Mesenchymal stem cell (in vitro differentiated cells and primary cell): ENCODE measurements at regions not wholly inside any gene's neighbourhood (a gene's known extent, or its start where the extent isn't known, plus 50 kb on each side); places are given as distances from the start of the nearest gene placed in this dataset.
A peak's percentile ranks its signal among the peaks of the same experiment; 100 is the strongest.

ENCODE experiments used
- DNase-seq: peaks from one replicate; pipeline ENCODE4 v3.0.0-alpha.2; 2013
- H2AFZ ChIP-seq: one replicate; pipeline ENCODE4 v1.6.1; 2013; ENCODE audit warnings: low read depth, mild to moderate bottlenecking, control low read depth, inconsistent platforms, low read length, moderate library complexity
- H2AK5ac ChIP-seq: 2 replicates; pipeline ENCODE4 v1.6.1; 2013; ENCODE audit warnings: low read length, moderate library complexity, mild to moderate bottlenecking, inconsistent platforms; ENCODE audit not compliant: severe bottlenecking
- H2BK120ac ChIP-seq: one replicate; pipeline ENCODE4 v1.6.1; 2013; ENCODE audit warnings: low read depth, mild to moderate bottlenecking, inconsistent platforms, low read length, moderate library complexity
- H2BK12ac ChIP-seq, 2 experiments: one replicate each; pipeline ENCODE4 v1.6.1; 2013; ENCODE audit warnings: inconsistent platforms in 2 of 2, low read length in 2 of 2, mild to moderate bottlenecking in 2 of 2, moderate library complexity in 2 of 2, control low read depth in 1 of 2
- H2BK15ac ChIP-seq: one replicate; pipeline ENCODE4 v1.6.1; 2013; ENCODE audit warnings: mild to moderate bottlenecking, low read depth, inconsistent platforms; ENCODE audit not compliant: poor library complexity, severe bottlenecking
- H2BK5ac ChIP-seq: 2 replicates; pipeline ENCODE4 v1.6.1; 2013; ENCODE audit warnings: low read depth, mild to moderate bottlenecking, low read length, control low read depth, inconsistent platforms; ENCODE audit not compliant: poor library complexity, severe bottlenecking
- H3K14ac ChIP-seq, 2 experiments: one replicate each; pipeline ENCODE4 v1.6.1; 2013; ENCODE audit warnings: inconsistent platforms in 2 of 2, low read length in 2 of 2, control low read depth in 1 of 2, mild to moderate bottlenecking in 1 of 2, moderate library complexity in 1 of 2
- H3K18ac ChIP-seq, 2 experiments: one replicate each; pipeline ENCODE4 v1.6.1; 2013; ENCODE audit warnings: inconsistent platforms in 2 of 2, low read length in 2 of 2, control low read depth in 1 of 2, low read depth in 1 of 2, mild to moderate bottlenecking in 1 of 2
- H3K23ac ChIP-seq, 2 experiments: one replicate each; pipeline ENCODE4 v1.6.1; 2013; ENCODE audit warnings: inconsistent platforms in 2 of 2, low read length in 2 of 2, mild to moderate bottlenecking in 2 of 2, moderate library complexity in 2 of 2, control low read depth in 1 of 2
- H3K27ac ChIP-seq: 2 replicates; pipeline ENCODE4 v1.5.1; 2013; ENCODE audit warnings: mild to moderate bottlenecking, moderate library complexity, low read length, control low read depth, inconsistent platforms; ENCODE audit not compliant: poor library complexity, severe bottlenecking
- H3K27me3 ChIP-seq, 2 experiments: 2 replicates each; pipeline versions ENCODE4 v1.6.1 to v1.7.0; 2013; ENCODE audit warnings: low read length in 2 of 2, mild to moderate bottlenecking in 2 of 2, moderate library complexity in 2 of 2, control low read depth in 1 of 2, inconsistent platforms in 1 of 2; ENCODE audit not compliant: control insufficient read depth in 1 of 2, insufficient read depth in 1 of 2
- H3K36me3 ChIP-seq, 2 experiments: 2 replicates each; pipeline versions ENCODE4 v1.6.1 to v1.7.0; 2013; ENCODE audit warnings: low read length in 2 of 2, control low read depth in 1 of 2, inconsistent platforms in 1 of 2, low read depth in 1 of 2, mild to moderate bottlenecking in 1 of 2; ENCODE audit not compliant: insufficient read depth in 2 of 2, control insufficient read depth in 1 of 2
- H3K4ac ChIP-seq, 2 experiments: one replicate each; pipeline ENCODE4 v1.6.1; 2013; ENCODE audit warnings: inconsistent platforms in 2 of 2, low read length in 2 of 2, mild to moderate bottlenecking in 2 of 2, moderate library complexity in 2 of 2, control low read depth in 1 of 2, low read depth in 1 of 2
- H3K4me1 ChIP-seq: 2 replicates; pipeline ENCODE4 v1.6.1; 2013; ENCODE audit warnings: low read depth, low read length, control low read depth; ENCODE audit not compliant: control insufficient read depth, insufficient read depth
- H3K4me2 ChIP-seq: 2 replicates; pipeline ENCODE4 v1.6.1; 2013; ENCODE audit warnings: low read length, mild to moderate bottlenecking, inconsistent platforms; ENCODE audit not compliant: poor library complexity, severe bottlenecking
- H3K4me3 ChIP-seq, 2 experiments: 2 replicates each; pipeline versions ENCODE4 v1.5.1 to v1.7.0; 2013; ENCODE audit warnings: low read length in 2 of 2, mild to moderate bottlenecking in 2 of 2, control low read depth in 1 of 2, low read depth in 1 of 2; ENCODE audit not compliant: insufficient read depth in 1 of 2
- H3K79me1 ChIP-seq: replicated peaks from 2 replicates; pipeline ENCODE4 v1.6.1; 2013; ENCODE audit warnings: mild to moderate bottlenecking, control low read depth, low read length, inconsistent platforms; ENCODE audit not compliant: poor library complexity, severe bottlenecking
- H3K9ac ChIP-seq: 2 replicates; pipeline ENCODE4 v1.7.0; 2013; ENCODE audit warnings: mild to moderate bottlenecking, low read length, moderate library complexity
- H3K9me3 ChIP-seq: 2 replicates; pipeline ENCODE4 v1.7.0; 2013; ENCODE audit warnings: mild to moderate bottlenecking, low read length; ENCODE audit not compliant: control insufficient read depth
- H4K8ac ChIP-seq: one replicate; pipeline ENCODE4 v1.6.1; 2013; ENCODE audit warnings: inconsistent platforms, mild to moderate bottlenecking, low read length, moderate library complexity
- H4K91ac ChIP-seq: one replicate; pipeline ENCODE4 v1.6.1; 2013; ENCODE audit warnings: mild to moderate bottlenecking, low read length, inconsistent platforms
- WGBS: methylation state at CpG from one replicate; pipeline ENCODE4 v1.1.7; 2013; ENCODE audit warnings: mixed read lengths; 5-methylcytosine and 5-hydroxymethylcytosine counted together

DNA sequence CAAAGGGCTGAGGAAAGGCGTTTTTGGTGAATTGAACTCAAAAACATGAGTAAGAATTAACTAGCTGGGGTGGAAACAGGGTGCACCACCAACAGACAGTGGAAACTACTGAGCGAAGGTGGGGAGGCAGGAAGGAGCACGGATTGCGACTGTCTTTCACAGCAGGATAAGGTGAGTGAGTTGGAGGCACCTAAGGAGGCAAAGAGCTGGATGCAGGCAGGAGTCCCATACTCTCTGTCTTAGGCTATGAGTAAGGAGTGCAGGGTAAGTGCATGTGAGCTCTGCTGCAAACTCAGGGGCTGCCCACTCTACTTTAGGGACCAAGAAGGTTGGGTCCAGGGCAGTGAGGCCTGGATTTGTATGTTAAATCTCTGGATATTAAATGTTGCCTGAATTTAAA, 333.1 kb upstream of the ZNF521 start:
- Histone ChIP-seq H3K23ac (no peak overlapping the region), H4K91ac (no peak overlapping the region), H3K79me1 (no peaks in the 10 kb centered on the region), H3K4ac (no peak overlapping the region), H3K14ac (peak overlapping the region in 1 of 2 experiments; percentile 79), H3K27ac (no peak overlapping the region), H2BK12ac (no peak overlapping the region), H3K4me2 (no peak overlapping the region), H3K27me3 (no peaks in the 10 kb centered on the region), H3K18ac (peak overlapping the region in 1 of 2 experiments; percentile 24), H3K36me3 (no peaks in the 10 kb centered on the region), H2AK5ac (no peak overlapping the region), H2BK15ac (no peak overlapping the region), H3K9me3 (no peaks in the 10 kb centered on the region), H2BK120ac (no peak overlapping the region), H3K9ac (no peak overlapping the region), H3K4me1 (peaks cover 3% of the 10 kb centered on the region), H4K8ac (no peak overlapping the region), H2BK5ac (no peak overlapping the region), H3K4me3 (no peak overlapping the region), H2AFZ (peak overlapping the region; percentile 27)
- no peak for DNase-seq
- 74% methylated on average over 4 of the region's 4 CpGs for WGBS

DNA sequence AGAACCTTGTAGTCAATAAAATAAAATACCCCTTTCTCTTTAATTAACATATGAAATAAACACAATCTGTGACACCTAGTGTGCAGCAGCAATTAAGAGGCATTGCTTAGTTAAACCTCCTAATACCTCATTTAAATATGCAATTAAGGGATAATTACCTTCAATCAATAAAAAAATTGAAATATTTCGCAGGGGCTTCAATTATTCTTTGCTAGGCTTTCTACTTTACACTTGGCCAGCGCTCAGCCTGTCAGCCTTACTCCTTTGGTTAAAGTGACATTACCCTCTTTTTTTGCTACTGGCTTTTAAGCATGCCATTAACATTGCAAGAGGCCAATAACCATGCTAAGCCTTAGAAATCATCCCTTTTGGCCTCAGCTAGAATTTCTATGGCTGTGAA, 327.5 kb upstream of the ZNF521 start:
- DNase-seq: no peak
- Histone ChIP-seq H3K79me1 (no peaks in the 10 kb centered on the region), H4K8ac (no peak overlapping the region), H3K23ac (no peak overlapping the region), H4K91ac (no peak overlapping the region), H3K18ac (no peak overlapping the region), H3K9ac (no peak overlapping the region), H2BK5ac (no peak overlapping the region), H3K9me3 (no peaks in the 10 kb centered on the region), H3K4me1 (no peaks in the 10 kb centered on the region), H2BK120ac (no peak overlapping the region), H3K27me3 (no peaks in the 10 kb centered on the region), H2BK15ac (no peak overlapping the region), H3K27ac (no peak overlapping the region), H3K4me2 (no peak overlapping the region), H3K36me3 (no peaks in the 10 kb centered on the region), H2AK5ac (no peak overlapping the region), H3K14ac (no peak overlapping the region), H3K4me3 (no peak overlapping the region), H2AFZ (no peak overlapping the region), H2BK12ac (no peak overlapping the region), H3K4ac (no peak overlapping the region)
- 68% methylated on average over 2 of the region's 2 CpGs for WGBS

- no peak overlapping the region for H2AK5ac ChIP-seq
- H2BK5ac ChIP-seq: no peak overlapping the region
- H2AFZ ChIP-seq: no peak overlapping the region
- H3K4ac ChIP-seq: no peak overlapping the region
- no peak overlapping the region for H3K18ac ChIP-seq
- H2BK15ac ChIP-seq: no peak overlapping the region
- no peak overlapping the region for H4K91ac ChIP-seq
- no peak overlapping the region for H3K27ac ChIP-seq
- no peak overlapping the region for H3K9ac ChIP-seq
- no peak overlapping the region for H4K8ac ChIP-seq
- no peaks in the 10 kb centered on the region for H3K79me1 ChIP-seq
- H3K27me3 ChIP-seq: no peaks in the 10 kb centered on the region
- H3K4me1 ChIP-seq: no peaks in the 10 kb centered on the region
- no peak overlapping the region for H2BK12ac ChIP-seq
- H2BK120ac ChIP-seq: no peak overlapping the region
- no peak overlapping the region for H3K14ac ChIP-seq
- H3K4me3 ChIP-seq: no peak overlapping the region
- no peaks in the 10 kb centered on the region for H3K36me3 ChIP-seq
- no peak overlapping the region for H3K4me2 ChIP-seq
- H3K9me3 ChIP-seq: no peaks in the 10 kb centered on the region
- 80% methylated on average over 1 of the region's 4 CpGs for WGBS
- no peak for DNase-seq
- peak overlapping the region in 1 of 2 experiments; percentile 66 for H3K23ac ChIP-seq
Observed at GRCh38 chr18:25678221-25678620, 326.3 kb upstream of the ZNF521 start.

DNA sequence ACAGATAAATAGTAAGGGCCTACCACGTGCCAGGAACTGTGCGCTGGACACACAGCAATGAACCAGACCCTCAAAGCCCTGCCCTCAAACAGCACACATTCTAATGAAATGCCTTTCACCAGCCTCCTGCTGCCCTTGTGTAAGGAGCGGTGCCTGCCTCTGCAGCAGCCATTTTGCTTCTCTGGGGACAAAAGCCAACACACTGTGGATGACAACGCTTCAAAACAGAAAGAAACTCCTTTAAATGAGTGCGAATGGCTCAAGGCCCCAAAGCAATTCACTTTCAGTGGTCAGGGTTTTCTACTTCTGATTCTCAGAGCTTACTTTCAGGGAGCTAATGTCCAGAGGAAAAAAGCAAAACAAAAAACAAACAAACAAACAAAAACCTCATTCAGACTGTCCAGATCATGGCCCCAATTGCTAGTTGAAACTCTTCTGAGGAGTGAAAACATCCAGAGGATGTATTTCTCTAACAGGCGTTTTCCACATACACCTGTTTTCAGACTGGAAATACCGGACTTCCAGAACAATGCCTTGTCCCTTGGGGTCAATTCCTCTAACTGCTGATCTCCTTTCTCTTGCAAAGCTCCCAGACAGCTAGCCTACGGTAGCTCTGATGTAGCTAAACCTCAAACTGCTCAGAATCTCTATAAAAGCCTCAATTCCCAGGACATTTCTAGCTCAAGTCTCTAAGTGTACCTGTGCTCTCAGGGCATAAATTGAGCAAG, 323.3 kb upstream of the ZNF521 start:
- Histone ChIP-seq H3K9ac (no peak overlapping the region), H2BK12ac (no peak overlapping the region), H2AK5ac (no peak overlapping the region), H4K91ac (no peak overlapping the region), H3K79me1 (no peaks in the 10 kb centered on the region), H4K8ac (peak overlapping the region; percentile 81), H3K4me1 (no peaks in the 10 kb centered on the region), H3K4me2 (no peak overlapping the region), H3K4ac (no peak overlapping the region), H3K36me3 (no peaks in the 10 kb centered on the region), H3K27ac (no peak overlapping the region), H3K18ac (no peak overlapping the region), H3K23ac (no peak overlapping the region), H2BK120ac (no peak overlapping the region), H2AFZ (peak overlapping the region; percentile 46), H3K4me3 (no peak overlapping the region), H2BK5ac (no peak overlapping the region), H2BK15ac (no peak overlapping the region), H3K14ac (no peak overlapping the region), H3K9me3 (no peaks in the 10 kb centered on the region), H3K27me3 (no peaks in the 10 kb centered on the region)
- WGBS: 83% methylated on average over 8 of the region's 8 CpGs
- DNase-seq: no peak
